ENCODE measurements at regions not wholly inside any gene's neighbourhood (a gene's known extent, or its start where the extent isn't known, plus 50 kb on each side); places are given as distances from the start of the nearest gene placed in this dataset.
A peak's percentile ranks its signal among the peaks of the same experiment; 100 is the strongest.
"Not testable (repeated sequence)": the region's sequence is repeated elsewhere in the genome, so short reads cannot be mapped to it uniquely, and the experiment has no call there.

DNA sequence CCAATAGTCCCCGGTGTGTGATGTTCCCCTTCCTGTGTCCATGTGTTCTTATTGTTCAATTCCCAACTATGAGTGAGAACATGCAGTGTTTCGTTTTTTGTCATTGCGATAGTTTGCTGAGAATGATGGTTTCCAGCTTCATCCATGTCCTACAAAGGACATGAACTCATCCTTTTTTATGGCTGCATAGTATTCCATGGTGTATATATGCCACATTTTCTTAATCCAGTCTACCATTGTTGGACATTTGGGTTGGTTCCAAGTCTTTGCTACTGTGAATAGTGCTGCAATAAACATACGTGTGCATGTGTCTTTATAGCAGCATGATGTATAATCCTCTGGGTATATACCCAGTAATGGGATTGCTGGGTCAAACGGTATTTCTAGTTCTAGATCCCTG lies 109.6 kb upstream of the ANKRD28 start:
- H3K27ac Mint-ChIP-seq; DNase-seq (ENCODE audit: low spot score); H3K4me1 Mint-ChIP-seq; H3K27ac ChIP-seq (ENCODE audit: low read depth); H3K4me1 ChIP-seq (ENCODE audit: insufficient read depth); ATAC-seq; H3K9me2 ChIP-seq (ENCODE audit: insufficient read depth); H4K20me1 ChIP-seq (replicated peaks; ENCODE audit: insufficient read depth); H2AFZ ChIP-seq; H3K36me3 Mint-ChIP-seq (ENCODE audit: low read depth); H3K27me3 ChIP-seq (ENCODE audit: insufficient read depth); H3K4me3 ChIP-seq; H3K4me3 Mint-ChIP-seq; H3K79me2 ChIP-seq (replicated peaks; ENCODE audit: insufficient read depth); H3F3A ChIP-seq (replicated peaks; ENCODE audit: low read depth); H3K4me2 ChIP-seq; H3K27me3 Mint-ChIP-seq (ENCODE audit: insufficient read depth, low read depth, poor library complexity); H3K36me3 ChIP-seq (ENCODE audit: insufficient read depth): not testable (repeated sequence)
- peaks cover 28% of the 10 kb centered on the region for H3K9me3 Mint-ChIP-seq

DNA sequence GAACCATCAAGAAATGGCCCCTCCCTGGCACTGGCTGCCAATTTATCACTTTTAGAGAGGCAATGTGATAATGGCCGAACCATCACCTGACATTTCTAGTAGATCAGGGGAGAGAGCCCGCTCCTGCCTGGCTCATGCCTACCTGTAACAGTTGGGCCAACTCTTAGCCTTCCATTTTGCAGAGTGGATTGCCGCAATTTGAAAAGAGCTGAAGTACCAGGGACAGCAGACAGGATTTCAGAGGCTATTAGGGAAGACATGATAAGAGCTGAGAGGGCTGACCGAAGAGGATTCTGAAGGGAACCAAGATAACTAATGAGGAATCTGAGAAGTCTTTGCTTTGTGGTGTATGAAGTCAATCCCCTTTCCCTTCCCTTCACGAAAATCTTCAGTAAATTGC lies 121.2 kb upstream of the ANKRD28 start:
- Histone ChIP-seq H3K27me3 (ENCODE audit: insufficient read depth) (no peaks in the 10 kb centered on the region), H3K9me2 (ENCODE audit: insufficient read depth) (no peaks in the 10 kb centered on the region), H3K4me2 (no peak overlapping the region), H3K4me1 (ENCODE audit: insufficient read depth) (no peaks in the 10 kb centered on the region), H3K27ac (ENCODE audit: low read depth) (no peak overlapping the region), H3F3A (replicated peaks; ENCODE audit: low read depth) (no peaks in the 10 kb centered on the region), H2AFZ (0 out of 2 replicates have a peak overlapping the region, but pooled peaks have one; percentile 43), H3K79me2 (replicated peaks; ENCODE audit: insufficient read depth) (no peaks in the 10 kb centered on the region), H4K20me1 (replicated peaks; ENCODE audit: insufficient read depth) (no peaks in the 10 kb centered on the region), H3K36me3 (ENCODE audit: insufficient read depth) (no peaks in the 10 kb centered on the region), H3K4me3 (no peak overlapping the region)
- DNase-seq (ENCODE audit: low spot score) (no peak), ATAC-seq (no peak; the same call in 2 of the 3 replicates)
- H3K4me1 Mint-ChIP-seq = no peaks in the 10 kb centered on the region
- peaks cover 9% of the 10 kb centered on the region for H3K9me3 Mint-ChIP-seq
- H3K27me3 Mint-ChIP-seq (ENCODE audit: insufficient read depth, low read depth, poor library complexity) = peaks cover 2% of the 10 kb centered on the region
- H3K27ac Mint-ChIP-seq = no peak overlapping the region
- H3K36me3 Mint-ChIP-seq (ENCODE audit: low read depth) = peaks cover 4% of the 10 kb centered on the region
- TF ChIP-seq EZH2phosphoT487 (IDR thresholded peaks at IDR 0.05; ENCODE audit: unreplicated experiment) (no peak), JUNB (IDR thresholded peaks at IDR 0.05; ENCODE audit: unreplicated experiment) (no peak)
- TF ChIP-seq, protein P1, sequence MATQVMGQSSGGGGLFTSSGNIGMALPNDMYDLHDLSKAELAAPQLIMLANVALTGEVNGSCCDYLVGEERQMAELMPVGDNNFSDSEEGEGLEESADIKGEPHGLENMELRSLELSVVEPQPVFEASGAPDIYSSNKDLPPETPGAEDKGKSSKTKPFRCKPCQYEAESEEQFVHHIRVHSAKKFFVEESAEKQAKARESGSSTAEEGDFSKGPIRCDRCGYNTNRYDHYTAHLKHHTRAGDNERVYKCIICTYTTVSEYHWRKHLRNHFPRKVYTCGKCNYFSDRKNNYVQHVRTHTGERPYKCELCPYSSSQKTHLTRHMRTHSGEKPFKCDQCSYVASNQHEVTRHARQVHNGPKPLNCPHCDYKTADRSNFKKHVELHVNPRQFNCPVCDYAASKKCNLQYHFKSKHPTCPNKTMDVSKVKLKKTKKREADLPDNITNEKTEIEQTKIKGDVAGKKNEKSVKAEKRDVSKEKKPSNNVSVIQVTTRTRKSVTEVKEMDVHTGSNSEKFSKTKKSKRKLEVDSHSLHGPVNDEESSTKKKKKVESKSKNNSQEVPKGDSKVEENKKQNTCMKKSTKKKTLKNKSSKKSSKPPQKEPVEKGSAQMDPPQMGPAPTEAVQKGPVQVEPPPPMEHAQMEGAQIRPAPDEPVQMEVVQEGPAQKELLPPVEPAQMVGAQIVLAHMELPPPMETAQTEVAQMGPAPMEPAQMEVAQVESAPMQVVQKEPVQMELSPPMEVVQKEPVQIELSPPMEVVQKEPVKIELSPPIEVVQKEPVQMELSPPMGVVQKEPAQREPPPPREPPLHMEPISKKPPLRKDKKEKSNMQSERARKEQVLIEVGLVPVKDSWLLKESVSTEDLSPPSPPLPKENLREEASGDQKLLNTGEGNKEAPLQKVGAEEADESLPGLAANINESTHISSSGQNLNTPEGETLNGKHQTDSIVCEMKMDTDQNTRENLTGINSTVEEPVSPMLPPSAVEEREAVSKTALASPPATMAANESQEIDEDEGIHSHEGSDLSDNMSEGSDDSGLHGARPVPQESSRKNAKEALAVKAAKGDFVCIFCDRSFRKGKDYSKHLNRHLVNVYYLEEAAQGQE (IDR thresholded peaks at IDR 0.05; ENCODE audit: unreplicated experiment) = peak; percentile 40
- TF ChIP-seq, protein P2, sequence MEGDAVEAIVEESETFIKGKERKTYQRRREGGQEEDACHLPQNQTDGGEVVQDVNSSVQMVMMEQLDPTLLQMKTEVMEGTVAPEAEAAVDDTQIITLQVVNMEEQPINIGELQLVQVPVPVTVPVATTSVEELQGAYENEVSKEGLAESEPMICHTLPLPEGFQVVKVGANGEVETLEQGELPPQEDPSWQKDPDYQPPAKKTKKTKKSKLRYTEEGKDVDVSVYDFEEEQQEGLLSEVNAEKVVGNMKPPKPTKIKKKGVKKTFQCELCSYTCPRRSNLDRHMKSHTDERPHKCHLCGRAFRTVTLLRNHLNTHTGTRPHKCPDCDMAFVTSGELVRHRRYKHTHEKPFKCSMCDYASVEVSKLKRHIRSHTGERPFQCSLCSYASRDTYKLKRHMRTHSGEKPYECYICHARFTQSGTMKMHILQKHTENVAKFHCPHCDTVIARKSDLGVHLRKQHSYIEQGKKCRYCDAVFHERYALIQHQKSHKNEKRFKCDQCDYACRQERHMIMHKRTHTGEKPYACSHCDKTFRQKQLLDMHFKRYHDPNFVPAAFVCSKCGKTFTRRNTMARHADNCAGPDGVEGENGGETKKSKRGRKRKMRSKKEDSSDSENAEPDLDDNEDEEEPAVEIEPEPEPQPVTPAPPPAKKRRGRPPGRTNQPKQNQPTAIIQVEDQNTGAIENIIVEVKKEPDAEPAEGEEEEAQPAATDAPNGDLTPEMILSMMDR (conservative IDR thresholded peaks at IDR 0.05; ENCODE audit: low read depth in 2 of 2) = no peak
- no peak overlapping the region for H3K4me3 Mint-ChIP-seq

DNA sequence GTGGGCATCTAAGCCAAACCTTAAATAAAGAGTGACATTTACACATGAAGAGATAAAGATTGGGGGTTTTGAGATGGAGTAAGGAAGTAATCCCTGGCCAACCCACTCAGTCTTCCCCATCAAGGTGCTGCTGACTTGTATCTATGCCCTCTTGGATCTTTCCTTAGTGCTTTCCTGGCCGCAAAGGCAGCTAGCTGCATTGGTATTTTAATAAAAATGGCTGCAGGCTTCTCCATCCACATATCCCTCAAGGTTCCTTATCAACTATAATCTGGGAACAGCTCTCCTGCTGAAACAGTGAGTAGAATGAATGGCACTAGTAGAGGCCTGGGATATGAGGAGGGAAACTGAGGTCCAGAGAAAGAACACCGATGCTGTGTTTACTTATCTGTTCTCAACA lies 122.2 kb upstream of the ANKRD28 start:
- H3K4me3 Mint-ChIP-seq = no peak overlapping the region
- no peaks in the 10 kb centered on the region for H3K9me2 ChIP-seq (ENCODE audit: insufficient read depth)
- no peaks in the 10 kb centered on the region for H3K27me3 ChIP-seq (ENCODE audit: insufficient read depth)
- H3K27me3 Mint-ChIP-seq (ENCODE audit: insufficient read depth, low read depth, poor library complexity) = peaks cover 3% of the 10 kb centered on the region
- no peaks in the 10 kb centered on the region for H4K20me1 ChIP-seq (replicated peaks; ENCODE audit: insufficient read depth)
- H3K36me3 ChIP-seq (ENCODE audit: insufficient read depth) = no peaks in the 10 kb centered on the region
- H3K4me1 Mint-ChIP-seq = no peaks in the 10 kb centered on the region
- H3K9me3 Mint-ChIP-seq = no peaks in the 10 kb centered on the region
- H3K27ac ChIP-seq (ENCODE audit: low read depth) = no peak overlapping the region
- no peak overlapping the region for H3K4me2 ChIP-seq
- no peaks in the 10 kb centered on the region for H3K36me3 Mint-ChIP-seq (ENCODE audit: low read depth)
- ATAC-seq (no peak), DNase-seq (ENCODE audit: low spot score) (no peak)
- no peaks in the 10 kb centered on the region for H3F3A ChIP-seq (replicated peaks; ENCODE audit: low read depth)
- no peak overlapping the region for H2AFZ ChIP-seq
- no peaks in the 10 kb centered on the region for H3K79me2 ChIP-seq (replicated peaks; ENCODE audit: insufficient read depth)
- H3K4me1 ChIP-seq (ENCODE audit: insufficient read depth) = no peaks in the 10 kb centered on the region
- H3K27ac Mint-ChIP-seq = no peak overlapping the region
- H3K4me3 ChIP-seq = no peak overlapping the region
- TF ChIP-seq, protein P3, sequence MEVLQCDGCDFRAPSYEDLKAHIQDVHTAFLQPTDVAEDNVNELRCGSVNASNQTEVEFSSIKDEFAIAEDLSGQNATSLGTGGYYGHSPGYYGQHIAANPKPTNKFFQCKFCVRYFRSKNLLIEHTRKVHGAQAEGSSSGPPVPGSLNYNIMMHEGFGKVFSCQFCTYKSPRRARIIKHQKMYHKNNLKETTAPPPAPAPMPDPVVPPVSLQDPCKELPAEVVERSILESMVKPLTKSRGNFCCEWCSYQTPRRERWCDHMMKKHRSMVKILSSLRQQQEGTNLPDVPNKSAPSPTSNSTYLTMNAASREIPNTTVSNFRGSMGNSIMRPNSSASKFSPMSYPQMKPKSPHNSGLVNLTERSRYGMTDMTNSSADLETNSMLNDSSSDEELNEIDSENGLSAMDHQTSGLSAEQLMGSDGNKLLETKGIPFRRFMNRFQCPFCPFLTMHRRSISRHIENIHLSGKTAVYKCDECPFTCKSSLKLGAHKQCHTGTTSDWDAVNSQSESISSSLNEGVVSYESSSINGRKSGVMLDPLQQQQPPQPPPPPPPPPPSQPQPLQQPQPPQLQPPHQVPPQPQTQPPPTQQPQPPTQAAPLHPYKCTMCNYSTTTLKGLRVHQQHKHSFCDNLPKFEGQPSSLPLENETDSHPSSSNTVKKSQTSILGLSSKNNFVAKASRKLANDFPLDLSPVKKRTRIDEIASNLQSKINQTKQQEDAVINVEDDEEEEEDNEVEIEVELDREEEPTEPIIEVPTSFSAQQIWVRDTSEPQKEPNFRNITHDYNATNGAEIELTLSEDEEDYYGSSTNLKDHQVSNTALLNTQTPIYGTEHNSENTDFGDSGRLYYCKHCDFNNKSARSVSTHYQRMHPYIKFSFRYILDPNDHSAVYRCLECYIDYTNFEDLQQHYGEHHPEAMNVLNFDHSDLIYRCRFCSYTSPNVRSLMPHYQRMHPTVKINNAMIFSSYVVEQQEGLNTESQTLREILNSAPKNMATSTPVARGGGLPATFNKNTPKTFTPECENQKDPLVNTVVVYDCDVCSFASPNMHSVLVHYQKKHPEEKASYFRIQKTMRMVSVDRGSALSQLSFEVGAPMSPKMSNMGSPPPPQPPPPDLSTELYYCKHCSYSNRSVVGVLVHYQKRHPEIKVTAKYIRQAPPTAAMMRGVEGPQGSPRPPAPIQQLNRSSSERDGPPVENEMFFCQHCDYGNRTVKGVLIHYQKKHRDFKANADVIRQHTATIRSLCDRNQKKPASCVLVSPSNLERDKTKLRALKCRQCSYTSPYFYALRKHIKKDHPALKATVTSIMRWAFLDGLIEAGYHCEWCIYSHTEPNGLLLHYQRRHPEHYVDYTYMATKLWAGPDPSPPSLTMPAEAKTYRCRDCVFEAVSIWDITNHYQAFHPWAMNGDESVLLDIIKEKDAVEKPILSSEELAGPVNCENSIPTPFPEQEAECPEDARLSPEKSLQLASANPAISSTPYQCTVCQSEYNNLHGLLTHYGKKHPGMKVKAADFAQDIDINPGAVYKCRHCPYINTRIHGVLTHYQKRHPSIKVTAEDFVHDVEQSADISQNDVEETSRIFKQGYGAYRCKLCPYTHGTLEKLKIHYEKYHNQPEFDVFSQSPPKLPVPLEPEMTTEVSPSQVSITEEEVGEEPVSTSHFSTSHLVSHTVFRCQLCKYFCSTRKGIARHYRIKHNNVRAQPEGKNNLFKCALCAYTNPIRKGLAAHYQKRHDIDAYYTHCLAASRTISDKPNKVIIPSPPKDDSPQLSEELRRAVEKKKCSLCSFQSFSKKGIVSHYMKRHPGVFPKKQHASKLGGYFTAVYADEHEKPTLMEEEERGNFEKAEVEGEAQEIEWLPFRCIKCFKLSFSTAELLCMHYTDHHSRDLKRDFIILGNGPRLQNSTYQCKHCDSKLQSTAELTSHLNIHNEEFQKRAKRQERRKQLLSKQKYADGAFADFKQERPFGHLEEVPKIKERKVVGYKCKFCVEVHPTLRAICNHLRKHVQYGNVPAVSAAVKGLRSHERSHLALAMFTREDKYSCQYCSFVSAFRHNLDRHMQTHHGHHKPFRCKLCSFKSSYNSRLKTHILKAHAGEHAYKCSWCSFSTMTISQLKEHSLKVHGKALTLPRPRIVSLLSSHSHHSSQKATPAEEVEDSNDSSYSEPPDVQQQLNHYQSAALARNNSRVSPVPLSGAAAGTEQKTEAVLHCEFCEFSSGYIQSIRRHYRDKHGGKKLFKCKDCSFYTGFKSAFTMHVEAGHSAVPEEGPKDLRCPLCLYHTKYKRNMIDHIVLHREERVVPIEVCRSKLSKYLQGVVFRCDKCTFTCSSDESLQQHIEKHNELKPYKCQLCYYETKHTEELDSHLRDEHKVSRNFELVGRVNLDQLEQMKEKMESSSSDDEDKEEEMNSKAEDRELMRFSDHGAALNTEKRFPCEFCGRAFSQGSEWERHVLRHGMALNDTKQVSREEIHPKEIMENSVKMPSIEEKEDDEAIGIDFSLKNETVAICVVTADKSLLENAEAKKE (CRISPR knock-in tag; IDR thresholded peaks at IDR 0.05) = no peak
